Mesenteric fat pad (tissue), 1 donor: ENCODE measurements at regions not wholly inside any gene's neighbourhood (a gene's known extent, or its start where the extent isn't known, plus 50 kb on each side); places are given as distances from the start of the nearest gene placed in this dataset.
"Not testable (repeated sequence)": the region's sequence is repeated elsewhere in the genome, so short reads cannot be mapped to it uniquely, and the experiment has no call there.

Experiments used
- DNase-seq: peaks from one replicate; pipeline ENCODE4 v3.0.0-alpha.2; 2020; ENCODE audit warnings: low spot score
- donor health status: DM: yes; HTN: yes; CAD: no.

DNA sequence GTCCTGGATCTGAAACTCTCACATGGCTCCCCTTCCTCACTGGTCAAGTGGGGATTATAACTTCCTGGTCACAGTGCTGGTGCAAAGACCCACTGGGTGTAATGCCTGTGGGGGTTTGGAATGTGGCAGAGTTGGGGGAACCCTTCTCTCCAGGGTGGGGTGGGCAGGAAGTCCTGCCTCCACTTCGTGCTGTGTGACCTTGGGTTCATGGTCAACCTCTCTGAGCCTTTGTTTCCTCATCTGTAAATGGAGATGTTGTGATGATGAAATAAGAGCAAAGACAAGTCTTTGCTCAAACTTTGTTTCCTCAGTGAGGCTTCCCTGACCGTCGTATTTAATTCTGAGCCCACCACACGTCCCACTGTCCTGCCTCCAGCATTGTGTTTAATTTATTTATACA, 564.7 kb downstream of the PTPRU start:
- DNase-seq, result no peak

- peak; percentile 80 for DNase-seq
Measured at GRCh38 chr1:29800522-29800956, 564.2 kb downstream of the PTPRU start.

- DNase-seq, result no peak
Measured at GRCh38 chr1:29800120-29800519, 563.8 kb downstream of the PTPRU start.

DNA sequence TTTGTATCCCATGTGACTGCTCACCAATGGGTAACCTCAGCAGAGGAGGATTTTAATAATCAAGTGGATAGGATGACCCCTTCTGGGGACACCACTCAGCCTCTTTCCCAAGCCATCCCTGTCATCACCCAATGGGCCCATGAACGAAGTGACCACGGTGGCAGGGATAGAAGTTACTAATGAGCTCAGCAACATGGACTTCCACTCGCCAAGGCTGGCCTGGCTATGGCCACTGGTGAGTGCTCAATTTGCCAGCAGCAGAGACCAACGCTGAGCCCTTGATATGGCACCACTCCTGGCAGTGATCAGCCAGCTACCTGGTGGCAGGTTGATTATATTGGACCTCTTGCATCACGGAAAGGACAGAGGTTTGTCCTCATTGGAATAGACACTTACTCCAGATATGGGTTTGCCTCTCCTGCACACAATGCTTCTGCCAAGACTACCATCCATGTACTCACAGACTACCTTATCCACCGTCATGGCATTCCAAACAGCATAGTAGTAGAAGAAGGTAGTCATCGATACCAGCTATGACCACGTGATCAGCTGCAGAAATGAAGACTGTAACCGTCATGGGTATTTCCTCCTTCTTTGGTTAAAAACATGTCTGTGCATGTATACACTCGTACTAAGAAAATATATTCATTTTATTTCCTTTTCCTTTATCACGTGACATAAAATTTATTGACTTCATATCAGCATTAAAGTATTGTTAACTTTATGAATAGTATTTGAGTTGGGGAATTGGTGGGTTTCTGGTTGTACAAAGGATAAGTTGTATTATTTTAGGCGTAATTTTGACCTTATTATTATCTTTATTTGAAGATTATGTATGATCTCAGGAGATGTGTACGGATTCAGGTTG, 562.6 kb downstream of the PTPRU start:
- DNase-seq, result no peak

DNA sequence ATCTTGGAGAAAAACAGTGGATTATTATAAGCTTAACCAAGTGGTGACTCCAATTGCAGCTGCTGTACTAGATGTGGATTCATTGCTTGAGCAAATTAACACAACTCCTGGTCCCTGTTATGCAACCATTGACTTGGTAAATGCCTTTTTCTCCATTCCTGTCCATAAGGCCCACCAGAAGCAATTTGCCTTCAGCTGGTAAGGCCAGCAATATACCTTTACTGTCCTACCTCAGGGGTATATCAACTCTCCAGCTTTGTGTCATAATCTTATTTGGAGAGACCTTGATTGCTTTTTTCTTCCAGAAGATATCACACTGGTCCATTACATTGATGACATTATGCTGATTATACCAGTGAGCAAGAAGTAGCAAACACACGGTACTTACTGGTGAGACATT, 560.8 kb downstream of the PTPRU start:
- DNase-seq, result not testable (repeated sequence)

GRCh38 chr1:29795965-29796364, 559.6 kb downstream of the PTPRU start:
- not testable (repeated sequence) for DNase-seq

DNA sequence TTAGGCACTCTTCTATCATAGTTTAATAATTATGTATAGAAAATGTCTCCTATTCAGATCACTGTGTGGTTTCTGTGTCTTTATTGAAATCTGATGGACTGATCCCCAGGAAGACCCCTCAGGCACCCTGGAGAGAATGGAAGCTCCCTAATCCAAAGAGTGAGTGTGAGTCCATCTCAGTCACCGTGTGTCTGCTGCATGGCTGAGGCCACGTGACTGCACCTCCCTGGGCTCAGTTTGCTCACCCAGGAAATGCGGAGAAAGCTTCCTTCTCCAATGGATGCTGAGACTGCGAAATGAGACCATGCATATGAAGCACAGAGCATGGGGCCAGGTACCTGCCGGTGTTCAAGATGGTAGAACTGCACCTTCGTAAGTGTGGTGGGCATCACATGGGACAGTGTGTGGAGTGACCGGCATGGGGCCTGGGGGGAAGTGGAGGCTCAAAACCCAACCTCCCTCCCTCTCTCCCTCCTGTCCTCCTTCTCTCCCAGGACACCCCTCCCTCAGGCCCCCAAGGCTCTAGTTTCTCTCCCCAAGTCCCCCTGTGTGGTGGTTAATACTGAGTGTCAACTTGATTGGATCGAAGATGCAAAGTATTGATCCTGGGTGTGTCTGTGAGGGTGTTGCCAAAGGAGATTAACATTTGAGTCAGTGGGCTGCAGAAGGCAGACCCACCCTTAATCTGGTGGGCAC, 557.5 kb downstream of the PTPRU start:
- DNase-seq, result peak; percentile 86

- peak; percentile 88 for DNase-seq
Measured at GRCh38 chr1:29793101-29793546, 556.8 kb downstream of the PTPRU start.

DNA sequence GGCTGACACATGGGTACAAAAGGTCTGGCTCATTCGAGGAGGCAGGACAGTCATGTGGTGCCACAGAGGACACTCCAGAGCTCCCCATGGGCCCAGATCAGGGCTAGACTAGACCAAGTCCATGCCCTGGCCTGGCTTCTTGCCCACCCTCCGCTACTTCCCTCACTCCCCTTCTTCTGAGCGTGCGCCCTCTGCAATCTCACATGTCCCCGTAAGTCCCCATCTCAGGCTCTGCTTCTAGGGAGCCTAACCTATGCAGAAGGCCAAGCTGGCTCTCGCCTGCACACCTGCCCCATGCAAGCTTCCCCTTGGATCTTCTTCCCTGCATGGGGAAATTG, 553.6 kb downstream of the PTPRU start:
- DNase-seq, result peak; percentile 77

- DNase-seq, result peak; percentile 67
Measured at GRCh38 chr1:29789221-29789909, 553.0 kb downstream of the PTPRU start.

- peak; percentile 73 for DNase-seq
Measured at GRCh38 chr1:29786791-29787732, 550.7 kb downstream of the PTPRU start.

DNA sequence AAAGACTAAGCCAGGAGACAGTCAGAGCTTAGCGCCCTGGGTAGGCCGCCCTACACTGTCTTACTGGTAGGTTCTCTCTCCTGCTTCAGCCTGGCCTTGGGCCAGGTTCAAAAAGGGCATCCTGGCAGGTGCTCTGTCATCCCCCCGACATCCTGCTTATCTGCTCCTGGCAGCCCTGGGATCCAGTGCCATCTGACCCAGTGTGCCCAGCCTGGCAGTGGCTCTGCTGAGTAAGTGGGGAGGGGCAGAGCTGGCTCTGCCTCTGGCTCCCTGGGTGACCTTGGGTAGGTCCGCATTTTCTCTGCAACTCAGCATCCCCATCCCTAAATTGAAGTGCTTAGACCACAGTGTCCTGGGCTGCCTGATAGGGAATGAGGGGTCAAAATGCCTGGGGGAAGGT, 549.9 kb downstream of the PTPRU start:
- no peak for DNase-seq

DNA sequence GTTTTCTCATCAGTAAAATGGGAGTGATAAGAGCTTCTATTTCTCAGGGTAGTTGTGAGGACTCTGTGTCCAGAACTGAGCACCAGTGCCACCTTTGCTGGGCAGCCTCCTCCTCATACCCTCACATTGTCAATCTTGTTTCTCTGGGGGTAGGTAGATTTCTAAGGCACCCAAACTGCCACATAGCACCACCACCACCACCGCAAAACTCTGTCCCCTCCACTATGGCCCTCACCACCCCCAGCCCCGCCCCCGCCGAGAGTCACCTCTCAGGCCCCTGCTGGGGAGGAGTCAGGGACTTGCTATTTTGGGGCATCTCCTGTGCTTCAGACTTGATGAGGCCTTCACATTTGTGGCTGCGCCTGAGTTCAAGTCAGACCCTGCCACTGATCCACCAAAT, 549.2 kb downstream of the PTPRU start:
- no peak for DNase-seq

- no peak for DNase-seq
Measured at GRCh38 chr1:29785137-29785527, 548.8 kb downstream of the PTPRU start.

DNA sequence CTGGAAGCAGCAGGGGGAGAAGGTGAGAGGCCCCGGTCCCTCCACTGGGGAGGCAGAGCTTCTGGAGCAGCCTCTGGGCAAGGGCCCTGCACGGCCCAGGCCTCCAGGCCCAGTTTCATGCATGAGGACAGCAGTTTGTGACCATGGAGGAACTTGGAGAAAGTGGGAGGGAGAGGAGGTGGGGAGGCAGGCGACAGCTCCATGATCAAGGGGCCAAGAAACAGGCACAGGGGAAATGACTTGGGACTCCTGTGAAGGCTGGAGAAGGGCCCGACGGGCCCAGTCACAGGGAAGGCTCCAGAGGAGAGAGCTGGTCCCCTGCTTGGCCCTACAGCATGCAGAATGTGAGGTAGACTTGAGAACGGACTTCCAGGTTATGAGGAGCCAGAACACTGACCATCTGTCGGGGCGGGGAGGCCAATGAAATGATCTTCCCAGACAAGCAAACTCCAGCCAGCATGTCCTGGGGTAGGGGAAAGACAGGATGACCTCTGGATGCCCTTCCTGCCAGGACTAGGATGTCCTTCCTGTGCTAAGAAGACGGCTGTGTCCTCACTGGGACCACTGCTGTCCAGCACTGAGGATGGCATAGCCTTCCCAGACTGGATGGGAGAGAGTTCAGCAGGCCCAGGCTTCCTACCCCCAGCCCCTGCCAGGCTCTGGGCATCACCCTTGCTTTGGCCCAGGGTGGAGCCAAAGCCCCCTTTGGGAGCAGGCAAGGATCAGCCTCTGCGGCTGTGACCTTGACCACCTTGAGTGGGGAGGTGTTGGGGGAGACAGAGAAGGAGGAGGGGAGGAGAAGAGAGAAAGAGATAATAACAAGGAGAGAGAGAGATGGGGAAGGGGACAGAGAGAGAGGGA, 548.2 kb downstream of the PTPRU start:
- no peak for DNase-seq

- no peak for DNase-seq
Measured at GRCh38 chr1:29783508-29784275, 547.4 kb downstream of the PTPRU start.

GRCh38 chr1:29782846-29783507, 546.7 kb downstream of the PTPRU start:
- DNase-seq, result no peak

DNA sequence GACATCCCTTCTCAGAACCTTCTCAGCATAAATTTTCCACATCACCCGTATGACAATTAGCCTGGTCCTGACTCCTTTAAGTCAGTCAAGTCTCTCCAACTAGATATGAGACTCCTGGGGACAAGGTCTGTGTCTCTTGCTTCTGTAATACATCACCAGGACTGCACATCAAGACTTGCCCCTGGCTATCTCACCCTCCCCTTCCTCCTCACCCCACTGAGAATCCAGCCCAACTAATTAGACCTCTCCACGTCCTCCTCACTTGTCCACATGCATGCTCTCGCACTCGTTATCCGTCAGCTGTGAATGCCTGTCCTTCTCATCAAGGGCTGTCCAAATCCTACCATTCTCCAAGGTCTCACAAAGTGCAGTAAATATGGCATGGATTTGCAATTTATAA, 542.8 kb downstream of the PTPRU start:
- no peak for DNase-seq

- no peak for DNase-seq
Measured at GRCh38 chr1:29777522-29777921, 541.2 kb downstream of the PTPRU start.
